Subcutaneous abdominal adipose tissue (tissue), 5 donors: ENCODE measurements at regions not wholly inside any gene's neighbourhood (a gene's known extent, or its start where the extent isn't known, plus 50 kb on each side); places are given as distances from the start of the nearest gene placed in this dataset.

Experiments
- H3K27ac ChIP-seq: one replicate; pipeline ENCODE4 v1.7.0; 2013; ENCODE audit warnings: low read depth, mild to moderate bottlenecking, inconsistent platforms, low read length, moderate library complexity
- H3K27me3 ChIP-seq, 5 donors: one replicate each; pipeline ENCODE4 v1.7.0; 2013; ENCODE audit warnings: low read length in 5 of 5, inconsistent platforms in 1 of 5; ENCODE audit not compliant: control insufficient read depth in 5 of 5, insufficient read depth in 4 of 5
- H3K36me3 ChIP-seq, 5 donors: one replicate each; pipeline ENCODE4 v1.7.0; 2013; ENCODE audit warnings: low read length in 5 of 5; ENCODE audit not compliant: control insufficient read depth in 5 of 5, insufficient read depth in 5 of 5
- H3K4me1 ChIP-seq, 5 donors: one replicate each; pipeline ENCODE4 v1.7.0; 2013; ENCODE audit warnings: low read length in 5 of 5, mild to moderate bottlenecking in 3 of 5, moderate library complexity in 1 of 5; ENCODE audit not compliant: control insufficient read depth in 5 of 5, insufficient read depth in 5 of 5
- H3K4me3 ChIP-seq, 5 donors: one replicate each; pipeline ENCODE4 v1.7.0; 2013; ENCODE audit warnings: low read length in 5 of 5, low read depth in 1 of 5
- H3K9ac ChIP-seq, 5 donors: one replicate each; pipeline ENCODE4 v1.7.0; 2013; ENCODE audit warnings: low read length in 5 of 5, mild to moderate bottlenecking in 4 of 5, moderate library complexity in 3 of 5
- H3K9me3 ChIP-seq, 5 donors: one replicate each; pipeline ENCODE4 v1.7.0; 2013; ENCODE audit warnings: low read length in 5 of 5; ENCODE audit not compliant: control insufficient read depth in 5 of 5
- donor health status: healthy.
- donor health status: healthy.
- donor health status: healthy.
- donor health status: healthy.
- donor health status: healthy.

DNA sequence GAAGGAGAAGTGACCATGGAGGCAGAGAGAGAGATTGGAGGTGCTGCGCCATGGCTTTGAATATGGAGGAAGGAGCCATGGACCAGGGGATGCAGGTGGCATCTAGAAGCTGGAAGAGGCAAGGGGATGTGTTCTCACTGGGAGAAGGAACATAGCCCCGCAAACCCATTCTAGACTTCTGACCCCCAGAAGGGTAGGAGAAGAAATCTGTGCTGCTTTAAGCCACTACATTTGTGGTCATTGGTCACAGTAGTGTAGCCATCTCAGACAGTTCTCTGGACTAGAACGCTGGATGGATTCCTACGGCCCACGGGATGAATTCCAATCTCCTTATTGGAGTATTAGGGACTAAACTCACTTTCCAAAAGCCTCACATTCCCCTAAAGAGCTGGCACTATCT lies 67.8 kb downstream of the PTGR3 start:
- peaks cover 0 to 17% (median 11%) of the 10 kb centered on the region in 5 donors for H3K9me3 ChIP-seq
- H3K4me3 ChIP-seq = no peak overlapping the region
- H3K27ac ChIP-seq = no peak overlapping the region
- H3K9ac ChIP-seq = no peak overlapping the region
- H3K4me1 ChIP-seq = no peaks in the 10 kb centered on the region
- no peaks in the 10 kb centered on the region for H3K36me3 ChIP-seq
- H3K27me3 ChIP-seq = no peaks in the 10 kb centered on the region

DNA sequence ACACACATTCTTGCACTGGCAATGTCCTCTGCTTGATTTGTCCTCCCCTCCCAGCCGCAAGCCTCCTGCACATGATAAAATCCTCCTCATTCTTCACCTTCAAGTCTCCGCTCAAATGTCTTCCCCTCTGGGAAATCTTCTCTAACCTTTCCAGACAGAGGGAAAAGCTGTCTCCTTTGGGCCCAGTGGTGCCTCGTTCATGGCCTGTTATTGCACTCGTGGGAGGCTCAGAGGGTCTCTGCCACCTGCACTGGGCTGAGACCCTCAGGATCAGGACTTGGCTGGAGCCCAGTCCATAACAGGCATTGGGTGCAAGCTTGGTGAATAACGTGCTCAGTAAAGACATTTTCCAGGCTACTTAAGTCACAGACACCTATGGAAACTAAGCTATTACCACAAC lies 68.6 kb downstream of the PTGR3 start:
- H3K36me3 ChIP-seq = no peaks in the 10 kb centered on the region
- H3K27me3 ChIP-seq = peaks cover 0 to 2% (median 0%) of the 10 kb centered on the region in 5 donors
- peaks cover 0 to 12% (median 11%) of the 10 kb centered on the region in 5 donors for H3K9me3 ChIP-seq
- no peak overlapping the region for H3K27ac ChIP-seq
- no peak overlapping the region for H3K4me3 ChIP-seq
- no peak overlapping the region for H3K9ac ChIP-seq
- no peaks in the 10 kb centered on the region for H3K4me1 ChIP-seq

DNA sequence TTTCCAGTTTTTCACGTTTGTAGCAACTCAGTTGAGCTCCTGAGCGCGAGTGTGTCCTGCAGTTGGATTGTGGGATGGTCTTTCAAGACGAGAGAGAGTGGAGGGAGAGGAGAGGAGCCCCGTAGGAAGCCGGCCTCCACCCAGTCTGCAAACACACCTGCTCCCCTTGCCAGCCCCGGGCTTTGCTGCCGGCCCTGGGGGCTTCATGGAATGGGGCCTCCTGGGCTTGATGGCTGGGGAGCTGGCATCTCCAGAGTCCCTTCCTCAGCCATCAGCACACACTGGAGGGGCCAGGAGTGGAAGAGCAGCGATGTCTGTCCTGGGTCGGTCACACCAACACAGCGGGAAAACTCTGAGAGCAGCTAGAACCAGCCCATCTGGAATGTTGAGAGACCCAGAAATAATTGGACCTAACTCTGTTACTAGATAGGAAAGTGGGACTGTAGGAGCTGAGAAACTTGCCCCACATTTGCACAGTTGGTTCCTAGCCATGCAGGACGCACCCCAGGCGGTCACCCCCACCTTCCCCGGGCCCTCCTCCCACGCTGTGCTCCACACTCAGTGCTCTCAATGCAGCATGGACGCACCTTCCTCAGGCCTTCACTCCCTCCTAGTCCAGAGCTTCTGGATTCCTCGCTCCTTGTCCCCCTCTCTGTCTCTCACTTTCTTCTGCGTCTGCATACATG lies 69.6 kb downstream of the PTGR3 start:
- Histone ChIP-seq H3K27me3 (peaks cover 0 to 7% (median 1%) of the 10 kb centered on the region in 5 donors), H3K9me3 (peaks cover 0 to 10% (median 4%) of the 10 kb centered on the region in 5 donors), H3K9ac (no peak overlapping the region), H3K4me1 (no peaks in the 10 kb centered on the region), H3K27ac (no peak overlapping the region), H3K36me3 (no peaks in the 10 kb centered on the region), H3K4me3 (no peak overlapping the region)

DNA sequence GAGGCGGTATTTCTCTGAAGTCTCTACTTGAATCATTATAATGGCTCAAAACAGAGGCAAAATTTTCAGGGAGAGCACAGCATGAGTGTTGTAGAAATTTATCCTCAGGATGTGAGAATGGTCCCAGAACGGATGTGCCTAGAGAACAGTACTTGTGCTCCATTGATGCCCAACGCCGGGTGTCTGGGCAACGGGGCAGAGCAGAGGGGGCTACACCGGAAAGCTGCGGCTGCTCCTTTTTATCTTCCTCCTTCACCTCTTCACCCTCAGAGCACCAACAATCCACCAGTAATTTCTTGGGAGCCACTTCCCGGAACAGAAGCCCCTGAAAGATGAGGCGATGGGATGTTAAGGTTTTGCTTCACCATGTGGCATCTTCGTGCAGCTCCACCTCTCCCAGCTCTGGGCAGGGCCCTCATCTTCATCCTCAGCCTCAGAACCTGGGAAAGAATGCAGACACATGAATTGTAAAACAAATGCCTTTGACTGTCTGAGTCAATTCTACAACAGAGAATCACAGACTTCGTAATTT lies 71.5 kb downstream of the PTGR3 start:
- H3K27me3 ChIP-seq = peaks cover 0 to 14% (median 4%) of the 10 kb centered on the region in 5 donors
- no peak overlapping the region for H3K9ac ChIP-seq
- no peak overlapping the region for H3K27ac ChIP-seq
- peaks cover 0 to 3% (median 0%) of the 10 kb centered on the region in 5 donors for H3K9me3 ChIP-seq
- no peak overlapping the region for H3K4me3 ChIP-seq
- H3K36me3 ChIP-seq = no peaks in the 10 kb centered on the region
- H3K4me1 ChIP-seq = no peaks in the 10 kb centered on the region

DNA sequence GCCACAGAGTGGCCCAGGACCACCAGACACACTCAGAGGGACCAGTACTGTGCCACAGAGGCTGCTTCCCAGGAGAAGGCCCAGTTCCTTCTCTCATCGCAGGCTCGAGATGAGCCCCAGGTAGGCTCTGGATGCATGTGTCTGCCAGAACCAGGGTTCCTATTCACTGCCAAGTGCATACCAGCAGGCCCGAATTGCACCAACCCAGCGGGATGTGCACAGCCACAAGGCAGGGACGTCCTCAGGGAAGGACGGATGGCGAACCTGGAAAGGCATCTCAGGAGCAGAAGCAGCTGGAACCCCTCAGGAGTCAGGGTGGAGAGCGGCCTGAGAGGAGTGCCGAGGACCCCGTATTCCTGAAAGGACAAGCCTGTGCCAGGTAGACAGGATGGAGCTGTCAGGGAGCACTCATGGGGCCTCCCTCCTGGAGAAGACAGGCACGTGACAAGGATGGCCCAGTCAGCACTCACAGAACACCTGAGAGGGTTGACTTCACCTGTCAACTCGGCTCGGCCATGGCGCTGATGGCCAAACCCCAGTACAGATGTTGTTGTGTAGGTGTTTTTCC lies 73.7 kb downstream of the PTGR3 start:
- H3K27me3 ChIP-seq = peaks cover 0 to 14% (median 4%) of the 10 kb centered on the region in 5 donors
- no peak overlapping the region for H3K4me3 ChIP-seq
- H3K27ac ChIP-seq = no peak overlapping the region
- no peak overlapping the region for H3K9ac ChIP-seq
- peaks cover 0 to 4% (median 3%) of the 10 kb centered on the region in 5 donors for H3K4me1 ChIP-seq
- H3K9me3 ChIP-seq = no peaks in the 10 kb centered on the region
- no peaks in the 10 kb centered on the region for H3K36me3 ChIP-seq

DNA sequence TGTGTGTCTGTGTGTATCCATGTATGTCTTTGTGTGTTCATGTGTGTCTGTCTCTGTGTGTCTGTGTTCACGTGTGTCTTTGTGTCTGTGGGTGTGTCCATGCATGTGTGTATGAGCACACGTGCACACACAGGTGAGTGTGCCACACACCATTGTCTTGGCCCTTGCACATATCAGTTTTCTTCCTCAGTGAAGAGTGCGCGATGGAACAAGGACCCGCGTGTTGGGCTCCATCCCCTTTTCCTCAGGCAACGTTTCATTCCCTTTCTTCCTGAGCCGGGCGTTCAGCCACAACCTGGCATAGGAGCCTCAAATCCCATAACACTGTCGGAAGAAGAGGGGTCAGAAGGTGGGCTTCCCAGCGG lies 74.3 kb downstream of the PTGR3 start:
- Histone ChIP-seq H3K36me3 (no peaks in the 10 kb centered on the region), H3K9me3 (no peaks in the 10 kb centered on the region), H3K4me1 (peaks cover 0 to 4% (median 3%) of the 10 kb centered on the region in 5 donors), H3K4me3 (no peak overlapping the region), H3K27ac (no peak overlapping the region), H3K9ac (no peak overlapping the region), H3K27me3 (peaks cover 0 to 14% (median 4%) of the 10 kb centered on the region in 5 donors)

DNA sequence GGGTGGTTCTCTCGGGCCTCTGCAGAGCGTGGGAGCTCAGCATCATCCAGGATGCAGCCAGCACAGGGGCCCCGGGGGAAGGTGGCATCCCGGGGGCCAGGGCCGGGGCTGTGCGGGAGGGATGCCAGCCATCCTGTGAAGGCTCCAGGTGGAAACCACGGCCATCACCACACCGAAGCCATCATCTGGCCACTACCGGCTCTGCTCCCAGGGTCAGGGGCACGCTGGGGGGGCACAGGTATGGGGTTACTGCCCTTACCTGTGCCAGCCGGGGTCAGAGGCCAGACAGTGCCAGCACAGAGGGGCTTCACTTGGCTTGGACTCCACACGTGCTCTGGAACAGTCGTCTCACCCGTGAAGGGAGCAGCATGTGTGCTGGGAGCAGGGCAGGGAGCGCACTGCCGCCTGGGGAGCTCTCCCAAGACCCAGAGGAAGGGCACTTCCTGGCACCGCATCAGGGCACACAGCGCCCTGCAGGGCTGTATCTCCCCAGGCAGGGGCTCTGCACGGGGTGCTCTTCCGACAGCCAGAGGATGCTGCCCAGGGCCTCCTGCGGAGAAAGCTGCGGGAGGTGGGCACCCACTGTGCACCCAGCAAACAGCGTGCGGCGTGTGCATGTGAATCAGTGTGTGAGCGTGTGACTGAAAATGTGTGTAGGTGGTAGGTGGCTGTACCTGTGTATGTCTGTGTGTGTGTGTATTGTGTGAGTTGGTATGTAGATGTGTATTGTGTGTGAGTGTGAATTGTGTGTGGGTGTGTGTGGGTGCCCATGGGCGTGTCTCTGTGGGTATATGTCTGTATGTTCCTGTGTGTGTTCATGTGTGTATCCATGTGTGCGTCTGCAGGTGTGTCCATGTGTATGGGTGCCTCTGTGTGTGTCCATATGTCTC lies 75.0 kb downstream of the PTGR3 start:
- Histone ChIP-seq H3K4me3 (no peak overlapping the region), H3K27me3 (peaks cover 0 to 14% (median 4%) of the 10 kb centered on the region in 5 donors), H3K27ac (no peak overlapping the region), H3K9me3 (no peaks in the 10 kb centered on the region), H3K9ac (no peak overlapping the region), H3K4me1 (peaks cover 0 to 4% (median 3%) of the 10 kb centered on the region in 5 donors), H3K36me3 (no peaks in the 10 kb centered on the region)

DNA sequence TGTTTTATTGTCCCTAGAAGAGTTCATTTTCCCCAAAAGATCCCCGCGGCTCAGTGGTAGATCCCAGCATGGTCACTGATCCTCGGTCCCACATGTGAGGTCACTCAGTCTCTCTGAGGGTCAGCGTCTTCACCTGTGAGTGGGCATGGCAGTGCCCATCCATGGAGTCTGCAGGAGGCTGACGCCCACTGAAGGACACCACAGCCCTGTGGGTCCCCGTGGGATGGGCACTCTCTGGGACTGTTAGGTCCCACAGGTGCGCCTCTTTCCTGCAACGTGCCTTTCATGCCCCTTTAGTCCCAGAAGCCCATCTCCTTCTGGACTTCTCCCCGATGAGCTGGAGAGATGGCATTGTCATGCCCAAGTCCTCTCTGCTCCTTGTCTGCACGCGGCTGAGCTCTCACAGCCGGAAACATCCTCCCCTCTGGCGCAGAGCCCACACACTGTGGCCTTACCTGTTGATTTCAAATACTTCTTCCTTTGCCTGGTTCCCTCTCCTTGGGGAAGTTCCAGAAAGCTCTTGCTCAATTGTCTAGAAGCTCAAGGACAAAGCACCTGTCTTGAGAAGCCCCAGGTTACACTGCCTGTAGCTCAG lies 75.9 kb downstream of the PTGR3 start:
- peaks cover 0 to 4% (median 3%) of the 10 kb centered on the region in 5 donors for H3K4me1 ChIP-seq
- H3K36me3 ChIP-seq = no peaks in the 10 kb centered on the region
- no peaks in the 10 kb centered on the region for H3K9me3 ChIP-seq
- H3K4me3 ChIP-seq = no peak overlapping the region
- H3K27ac ChIP-seq = no peak overlapping the region
- peaks cover 0 to 14% (median 4%) of the 10 kb centered on the region in 5 donors for H3K27me3 ChIP-seq
- no peak overlapping the region for H3K9ac ChIP-seq

DNA sequence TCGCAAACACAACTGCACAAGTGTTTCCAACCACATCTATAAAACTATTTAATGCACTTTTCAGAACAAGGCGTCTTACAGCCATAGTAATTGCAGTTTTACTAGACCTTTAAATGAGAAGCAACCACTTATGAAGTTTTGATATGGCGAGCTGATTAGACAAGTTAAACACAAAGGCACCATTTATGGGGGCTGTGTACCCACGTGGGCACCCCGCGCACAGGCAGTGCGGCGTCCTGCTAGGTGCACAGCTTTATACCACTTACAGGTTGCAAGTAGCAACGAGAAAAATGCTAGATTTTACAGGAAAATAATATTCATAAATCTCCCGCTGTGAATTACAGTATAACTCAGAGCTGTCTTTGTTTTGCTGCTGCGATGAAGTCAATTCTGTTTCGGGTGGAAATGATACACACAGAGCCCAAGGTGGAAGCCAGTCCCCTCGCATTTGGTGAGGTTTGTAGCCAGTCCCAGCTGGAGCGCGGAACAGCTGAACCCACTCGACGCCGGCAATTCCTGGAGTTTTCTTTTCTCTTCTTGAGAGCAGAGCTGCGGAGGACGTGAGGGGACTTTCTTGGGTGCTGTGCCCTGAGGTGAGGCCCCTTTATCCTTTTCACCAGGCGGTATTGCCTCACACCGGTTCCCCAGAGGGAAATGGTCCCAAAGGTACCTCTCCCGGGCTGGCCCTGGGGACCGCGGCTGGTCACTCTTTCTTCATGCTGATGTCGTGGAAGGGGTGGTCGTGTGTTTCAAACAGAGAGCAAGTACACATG lies 76.7 kb downstream of the PTGR3 start:
- Histone ChIP-seq H3K27ac (no peak overlapping the region), H3K36me3 (no peaks in the 10 kb centered on the region), H3K4me3 (no peak overlapping the region), H3K9me3 (no peaks in the 10 kb centered on the region), H3K9ac (no peak overlapping the region), H3K4me1 (peaks cover 0 to 4% (median 3%) of the 10 kb centered on the region in 5 donors), H3K27me3 (peaks cover 0 to 14% (median 4%) of the 10 kb centered on the region in 5 donors)
